ENCODE measurements at regions not wholly inside any gene's neighbourhood (a gene's known extent, or its start where the extent isn't known, plus 50 kb on each side); places are given as distances from the start of the nearest gene placed in this dataset.

DNA sequence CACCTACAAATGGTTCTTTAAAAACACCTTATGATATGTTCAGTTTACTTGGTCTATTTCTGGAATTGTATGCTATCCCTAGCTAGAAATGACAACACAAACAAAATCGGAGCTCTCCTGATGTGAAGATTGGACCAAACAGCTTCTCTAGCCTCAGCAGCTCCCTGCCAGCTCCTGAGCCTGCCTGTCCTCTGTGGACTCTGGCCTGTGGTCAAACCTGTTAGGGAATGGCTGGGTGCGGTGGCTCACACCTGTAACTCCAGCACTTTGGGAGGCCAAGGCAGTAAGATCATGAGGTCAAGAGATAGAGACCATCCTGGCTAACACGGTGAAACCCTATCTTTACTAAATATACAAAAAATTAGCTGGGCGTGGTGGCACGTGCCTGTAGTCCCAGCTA, 195.3 kb downstream of the GAS1 start:
- Histone ChIP-seq H3K4me1 (ENCODE audit: insufficient read depth, low read length, severe bottlenecking) (no peaks in the 10 kb centered on the region), H3K36me3 (ENCODE audit: insufficient read depth, low read length) (no peaks in the 10 kb centered on the region), H3K27ac (ENCODE audit: low read depth, low read length, poor library complexity, severe bottlenecking) (no peak overlapping the region), H3K9ac (ENCODE audit: low read length) (no peak overlapping the region), H3K4me2 (ENCODE audit: low read length) (no peak overlapping the region), H3K9me3 (ENCODE audit: low read length) (no peaks in the 10 kb centered on the region), H3F3A (ENCODE audit: insufficient read depth, low read length) (no peaks in the 10 kb centered on the region), H4K20me1 (ENCODE audit: insufficient read depth, low read length) (no peaks in the 10 kb centered on the region), H2AFZ (ENCODE audit: low read length) (no peak overlapping the region), H3K27me3 (ENCODE audit: insufficient read depth, low read length) (no peaks in the 10 kb centered on the region), H3K79me2 (ENCODE audit: insufficient read depth, low read length) (no peaks in the 10 kb centered on the region), H3K9me2 (ENCODE audit: low read depth, low read length) (no peaks in the 10 kb centered on the region), H3K4me3 (ENCODE audit: low read depth, low read length, poor library complexity, severe bottlenecking) (no peak overlapping the region)
- TF ChIP-seq, protein P1, sequence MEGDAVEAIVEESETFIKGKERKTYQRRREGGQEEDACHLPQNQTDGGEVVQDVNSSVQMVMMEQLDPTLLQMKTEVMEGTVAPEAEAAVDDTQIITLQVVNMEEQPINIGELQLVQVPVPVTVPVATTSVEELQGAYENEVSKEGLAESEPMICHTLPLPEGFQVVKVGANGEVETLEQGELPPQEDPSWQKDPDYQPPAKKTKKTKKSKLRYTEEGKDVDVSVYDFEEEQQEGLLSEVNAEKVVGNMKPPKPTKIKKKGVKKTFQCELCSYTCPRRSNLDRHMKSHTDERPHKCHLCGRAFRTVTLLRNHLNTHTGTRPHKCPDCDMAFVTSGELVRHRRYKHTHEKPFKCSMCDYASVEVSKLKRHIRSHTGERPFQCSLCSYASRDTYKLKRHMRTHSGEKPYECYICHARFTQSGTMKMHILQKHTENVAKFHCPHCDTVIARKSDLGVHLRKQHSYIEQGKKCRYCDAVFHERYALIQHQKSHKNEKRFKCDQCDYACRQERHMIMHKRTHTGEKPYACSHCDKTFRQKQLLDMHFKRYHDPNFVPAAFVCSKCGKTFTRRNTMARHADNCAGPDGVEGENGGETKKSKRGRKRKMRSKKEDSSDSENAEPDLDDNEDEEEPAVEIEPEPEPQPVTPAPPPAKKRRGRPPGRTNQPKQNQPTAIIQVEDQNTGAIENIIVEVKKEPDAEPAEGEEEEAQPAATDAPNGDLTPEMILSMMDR (IDR thresholded peaks at IDR 0.05; ENCODE audit: low read length): no peak
- TF ChIP-seq EZH2 (IDR thresholded peaks at IDR 0.05; ENCODE audit: borderline replicate concordance, low read length): no peak

DNA sequence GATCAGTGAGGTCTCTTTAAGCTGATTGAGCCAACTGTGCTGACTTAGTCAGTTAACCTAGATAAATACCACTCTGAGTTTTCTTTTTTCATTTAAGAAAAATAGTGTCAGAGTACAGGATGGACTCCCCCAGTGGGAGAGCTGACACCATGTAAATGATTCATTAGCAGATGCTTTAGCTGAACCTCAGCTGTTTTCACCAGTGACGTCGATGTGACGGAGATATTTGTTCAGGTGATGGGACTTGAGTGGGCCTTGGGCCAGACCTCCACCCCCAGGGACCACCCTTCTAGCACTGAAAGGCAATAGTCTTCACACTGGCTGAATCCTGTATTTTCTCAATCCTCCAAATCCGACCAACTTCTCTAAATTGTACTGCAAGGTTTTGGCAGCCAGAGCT, 196.1 kb downstream of the GAS1 start:
- Histone ChIP-seq H3K4me3 (ENCODE audit: low read depth, low read length, poor library complexity, severe bottlenecking) (no peak overlapping the region), H3K36me3 (ENCODE audit: insufficient read depth, low read length) (no peaks in the 10 kb centered on the region), H2AFZ (ENCODE audit: low read length) (no peak overlapping the region), H3K9ac (ENCODE audit: low read length) (no peak overlapping the region), H3K4me2 (ENCODE audit: low read length) (no peak overlapping the region), H3K9me2 (ENCODE audit: low read depth, low read length) (no peaks in the 10 kb centered on the region), H3K9me3 (ENCODE audit: low read length) (no peaks in the 10 kb centered on the region), H3F3A (ENCODE audit: insufficient read depth, low read length) (no peaks in the 10 kb centered on the region), H3K4me1 (ENCODE audit: insufficient read depth, low read length, severe bottlenecking) (no peaks in the 10 kb centered on the region), H4K20me1 (ENCODE audit: insufficient read depth, low read length) (no peaks in the 10 kb centered on the region), H3K27me3 (ENCODE audit: insufficient read depth, low read length) (no peaks in the 10 kb centered on the region), H3K27ac (ENCODE audit: low read depth, low read length, poor library complexity, severe bottlenecking) (no peak overlapping the region), H3K79me2 (ENCODE audit: insufficient read depth, low read length) (no peaks in the 10 kb centered on the region)
- TF ChIP-seq, protein P1 (IDR thresholded peaks at IDR 0.05; ENCODE audit: low read length): no peak
- no peak for TF ChIP-seq EZH2 (IDR thresholded peaks at IDR 0.05; ENCODE audit: borderline replicate concordance, low read length)

DNA sequence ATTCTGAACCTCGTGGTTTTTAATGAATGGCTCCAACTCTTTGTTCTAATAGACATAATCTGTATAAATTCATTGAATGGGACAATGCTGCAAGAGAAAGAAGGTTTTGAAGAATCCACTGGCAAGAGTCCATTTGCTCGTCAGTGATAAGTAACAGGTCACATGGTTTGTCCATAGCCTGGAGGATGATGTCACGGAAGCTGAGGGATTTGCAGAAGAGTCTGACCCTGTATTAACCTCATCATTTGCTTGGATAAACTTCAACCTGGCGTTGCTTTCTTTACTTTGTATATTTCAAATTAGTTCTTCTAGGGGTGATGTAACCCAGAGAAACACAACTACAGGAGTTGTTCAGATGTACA, 197.4 kb downstream of the GAS1 start:
- Histone ChIP-seq H3K4me1 (ENCODE audit: insufficient read depth, low read length, severe bottlenecking) (no peaks in the 10 kb centered on the region), H2AFZ (ENCODE audit: low read length) (no peak overlapping the region), H3K36me3 (ENCODE audit: insufficient read depth, low read length) (no peaks in the 10 kb centered on the region), H3K79me2 (ENCODE audit: insufficient read depth, low read length) (no peaks in the 10 kb centered on the region), H3K27ac (ENCODE audit: low read depth, low read length, poor library complexity, severe bottlenecking) (no peak overlapping the region), H3K9me2 (ENCODE audit: low read depth, low read length) (no peaks in the 10 kb centered on the region), H3K4me2 (ENCODE audit: low read length) (no peak overlapping the region), H3F3A (ENCODE audit: insufficient read depth, low read length) (no peaks in the 10 kb centered on the region), H3K4me3 (ENCODE audit: low read depth, low read length, poor library complexity, severe bottlenecking) (no peak overlapping the region), H3K9ac (ENCODE audit: low read length) (no peak overlapping the region), H4K20me1 (ENCODE audit: insufficient read depth, low read length) (no peaks in the 10 kb centered on the region), H3K9me3 (ENCODE audit: low read length) (no peaks in the 10 kb centered on the region), H3K27me3 (ENCODE audit: insufficient read depth, low read length) (no peaks in the 10 kb centered on the region)
- TF ChIP-seq, protein P1 (IDR thresholded peaks at IDR 0.05; ENCODE audit: low read length): no peak
- TF ChIP-seq EZH2 (IDR thresholded peaks at IDR 0.05; ENCODE audit: borderline replicate concordance, low read length): no peak

Measured in OCI-LY1 (cell line).